ENCODE measurements at regions not wholly inside any gene's neighbourhood (a gene's known extent, or its start where the extent isn't known, plus 50 kb on each side); places are given as distances from the start of the nearest gene placed in this dataset.
"Not testable (repeated sequence)": the region's sequence is repeated elsewhere in the genome, so short reads cannot be mapped to it uniquely, and the experiment has no call there.

- DNase-seq: no peak
These were observed 102.6 kb downstream of the PLG start for GRCh38 chr6:160804639-160805038.

GRCh38 chr6:160808263-160808662 lies 106.2 kb downstream of the PLG start:
- no peak for DNase-seq

GRCh38 chr6:160810238-160810637 lies 108.2 kb downstream of the PLG start:
- DNase-seq: no peak

- no peak for DNase-seq
These were observed 110.1 kb downstream of the PLG start for GRCh38 chr6:160812097-160812496.

- no peak for DNase-seq
These were observed 116.9 kb downstream of the PLG start for GRCh38 chr6:160818934-160819333.

GRCh38 chr6:160820661-160821060 lies 118.6 kb downstream of the PLG start:
- not testable (repeated sequence) for DNase-seq

- DNase-seq: no peak
These were observed 129.7 kb downstream of the PLG start for GRCh38 chr6:160831739-160832138.

- DNase-seq: no peak
These were observed 130.4 kb downstream of the PLG start for GRCh38 chr6:160832422-160832821.

GRCh38 chr6:160837146-160837545 lies 135.1 kb downstream of the PLG start:
- no peak for DNase-seq

GRCh38 chr6:160851031-160851430 lies 140.5 kb upstream of the MAP3K4 start:
- DNase-seq: no peak

GRCh38 chr6:160853946-160854345 lies 137.6 kb upstream of the MAP3K4 start:
- DNase-seq: no peak

GRCh38 chr6:160858886-160859285 lies 132.7 kb upstream of the MAP3K4 start:
- no peak for DNase-seq

GRCh38 chr6:160859822-160860221 lies 131.7 kb upstream of the MAP3K4 start:
- no peak for DNase-seq

- no peak for DNase-seq
These were observed 129.7 kb upstream of the MAP3K4 start for GRCh38 chr6:160861824-160862223.

GRCh38 chr6:160863782-160864181 lies 127.8 kb upstream of the MAP3K4 start:
- no peak for DNase-seq

- no peak for DNase-seq
These were observed 120.2 kb upstream of the MAP3K4 start for GRCh38 chr6:160871320-160871719.

GRCh38 chr6:160881148-160881808 lies 110.3 kb upstream of the MAP3K4 start:
- no peak for DNase-seq

- DNase-seq: no peak
These were observed 109.6 kb upstream of the MAP3K4 start for GRCh38 chr6:160882006-160882405.

GRCh38 chr6:160882791-160883279 lies 108.7 kb upstream of the MAP3K4 start:
- DNase-seq: no peak

- no peak for DNase-seq
These were observed 108.0 kb upstream of the MAP3K4 start for GRCh38 chr6:160883560-160883959.

GRCh38 chr6:160883999-160884398 lies 107.6 kb upstream of the MAP3K4 start:
- no peak for DNase-seq

- DNase-seq: not testable (repeated sequence)
These were observed 102.4 kb upstream of the MAP3K4 start for GRCh38 chr6:160889148-160889547.

GRCh38 chr6:160891690-160892089 lies 99.9 kb upstream of the MAP3K4 start:
- DNase-seq: no peak

- DNase-seq: no peak
These were observed 96.0 kb upstream of the MAP3K4 start for GRCh38 chr6:160895562-160895961.

Data from hindlimb muscle (tissue), 1 donor.